DOHH2 (cell line): ENCODE measurements at regions not wholly inside any gene's neighbourhood (a gene's known extent, or its start where the extent isn't known, plus 50 kb on each side); places are given as distances from the start of the nearest gene placed in this dataset.

ENCODE experiments used
- H3F3A ChIP-seq: fragments of 200-600 bp; sonication (generic), shearing (Covaris generic); 2 replicates; pipeline ENCODE4 v1.6.0; 2016; ENCODE audit warnings: antibody characterized with exemption, mild to moderate bottlenecking; ENCODE audit not compliant: control insufficient read depth, insufficient read depth
- H3K27ac ChIP-seq: fragments of 200-600 bp; sonication (generic); 2 replicates; pipeline ENCODE4 v1.5.1; 2014; ENCODE audit warnings: low read depth, mild to moderate bottlenecking, low read length, moderate library complexity
- H3K27me3 ChIP-seq: fragments of 200-600 bp; sonication (generic); 2 replicates; pipeline ENCODE4 v1.6.1; 2014; ENCODE audit warnings: mild to moderate bottlenecking, low read length, mixed read lengths; ENCODE audit not compliant: control insufficient read depth
- H3K36me3 ChIP-seq: fragments of 200-600 bp; sonication (generic); 2 replicates; pipeline ENCODE4 v1.6.1; 2014; ENCODE audit warnings: mild to moderate bottlenecking, low read length, moderate library complexity, mixed read lengths; ENCODE audit not compliant: control insufficient read depth
- H3K4me1 ChIP-seq: fragments of 200-600 bp; sonication (generic); 2 replicates; pipeline ENCODE4 v1.6.1; 2014; ENCODE audit warnings: mild to moderate bottlenecking, low read length, mixed read lengths; ENCODE audit not compliant: control insufficient read depth
- H3K4me2 ChIP-seq: fragments of 200-600 bp; sonication (generic); 2 replicates; pipeline ENCODE4 v1.6.0; 2014; ENCODE audit warnings: mild to moderate bottlenecking, low read length, moderate library complexity
- H3K4me3 ChIP-seq: fragments of 200-600 bp; sonication (generic); 2 replicates; pipeline ENCODE4 v1.5.1; 2014; ENCODE audit warnings: mild to moderate bottlenecking, low read length, mixed read lengths
- H3K79me2 ChIP-seq: fragments of 200-600 bp; sonication (generic); 2 replicates; pipeline ENCODE4 v1.6.1; 2014; ENCODE audit warnings: mild to moderate bottlenecking, low read length, mixed read lengths; ENCODE audit not compliant: control insufficient read depth
- H3K9me2 ChIP-seq: fragments of 200-600 bp; sonication (generic); replicated peaks from 2 replicates; pipeline ENCODE4 v1.6.1; 2014; ENCODE audit warnings: mild to moderate bottlenecking, low read length, mixed read lengths; ENCODE audit not compliant: control insufficient read depth
- H3K9me3 ChIP-seq: fragments of 200-600 bp; sonication (generic); 2 replicates; pipeline ENCODE4 v1.6.1; 2014; ENCODE audit warnings: antibody characterized with exemption, low read length, mixed read lengths; ENCODE audit not compliant: control insufficient read depth, insufficient read depth
- H4K20me1 ChIP-seq: fragments of 200-600 bp; sonication (generic); 2 replicates; pipeline ENCODE4 v1.6.0; 2014; ENCODE audit warnings: low read depth, mild to moderate bottlenecking, antibody characterized with exemption, low read length, moderate library complexity; ENCODE audit not compliant: control insufficient read depth, insufficient read depth
- CTCF ChIP-seq: fragments of 200-600 bp; sonication (generic); IDR thresholded peaks from one replicate; pipeline ENCODE4 v1.5.1; 2014; ENCODE audit warnings: antibody characterized with exemption, mild to moderate bottlenecking, low read depth, low read length; ENCODE audit not compliant: poor library complexity, severe bottlenecking
- EZH2phosphoT487 ChIP-seq: fragments of 200-600 bp; sonication (generic); IDR thresholded peaks from 2 replicates; pipeline ENCODE4 v1.6.1; 2017; ENCODE audit warnings: borderline replicate concordance, mild to moderate bottlenecking, antibody characterized with exemption, low read length, moderate library complexity, mixed read lengths

- no peaks in the 10 kb centered on the region for H4K20me1 ChIP-seq
- no peak overlapping the region for H3K4me3 ChIP-seq
- no peaks in the 10 kb centered on the region for H3K9me2 ChIP-seq
- H3K9me3 ChIP-seq, result no peaks in the 10 kb centered on the region
- H3K4me1 ChIP-seq, result no peaks in the 10 kb centered on the region
- no peaks in the 10 kb centered on the region for H3K36me3 ChIP-seq
- H3K4me2 ChIP-seq, result no peak overlapping the region
- no peaks in the 10 kb centered on the region for H3K79me2 ChIP-seq
- no peak for TF ChIP-seq CTCF
- no peak for TF ChIP-seq EZH2phosphoT487
- no peak overlapping the region for H3K27ac ChIP-seq
- no peaks in the 10 kb centered on the region for H3K27me3 ChIP-seq
- no peaks in the 10 kb centered on the region for H3F3A ChIP-seq
These were observed 487.1 kb upstream of the LRRTM4 start for GRCh38 chr2:78009289-78009688.

GRCh38 chr2:78011251-78011650 lies 489.1 kb upstream of the LRRTM4 start:
- no peaks in the 10 kb centered on the region for H4K20me1 ChIP-seq
- TF ChIP-seq EZH2phosphoT487 (no peak), CTCF (no peak)
- H3K36me3 ChIP-seq, result no peaks in the 10 kb centered on the region

GRCh38 chr2:78020491-78020890 lies 498.3 kb upstream of the LRRTM4 start:
- Histone ChIP-seq H3K4me2 (no peak overlapping the region), H3K36me3 (no peaks in the 10 kb centered on the region), H3K9me3 (no peaks in the 10 kb centered on the region; the same call in 1 of the 2 replicates), H3K27ac (no peak overlapping the region), H3K4me3 (no peak overlapping the region), H3K9me2 (no peaks in the 10 kb centered on the region), H3F3A (no peaks in the 10 kb centered on the region), H4K20me1 (no peaks in the 10 kb centered on the region), H3K27me3 (no peaks in the 10 kb centered on the region), H3K79me2 (no peaks in the 10 kb centered on the region), H3K4me1 (no peaks in the 10 kb centered on the region)
- TF ChIP-seq CTCF, result no peak

More at GRCh38 chr2:78011251-78011650, 489.1 kb upstream of the LRRTM4 start:
- no peak overlapping the region for H3K4me3 ChIP-seq
- no peaks in the 10 kb centered on the region for H3K4me1 ChIP-seq
- no peaks in the 10 kb centered on the region for H3K27me3 ChIP-seq
- H3K4me2 ChIP-seq, result no peak overlapping the region
- no peaks in the 10 kb centered on the region for H3K79me2 ChIP-seq
- no peaks in the 10 kb centered on the region for H3K9me3 ChIP-seq
- H3K9me2 ChIP-seq, result no peaks in the 10 kb centered on the region
- no peaks in the 10 kb centered on the region for H3F3A ChIP-seq
- H3K27ac ChIP-seq, result no peak overlapping the region

- no peaks in the 10 kb centered on the region for H3K36me3 ChIP-seq
- TF ChIP-seq CTCF (no peak), EZH2phosphoT487 (no peak)
- H3K9me2 ChIP-seq, result no peaks in the 10 kb centered on the region
- no peak overlapping the region for H3K27ac ChIP-seq
- H3K4me2 ChIP-seq, result no peak overlapping the region
- H3K4me1 ChIP-seq, result no peaks in the 10 kb centered on the region
- H3K27me3 ChIP-seq, result no peaks in the 10 kb centered on the region
- H3K9me3 ChIP-seq, result no peaks in the 10 kb centered on the region; the same call in 1 of the 2 replicates
- H4K20me1 ChIP-seq, result no peaks in the 10 kb centered on the region
- H3F3A ChIP-seq, result no peaks in the 10 kb centered on the region
- no peak overlapping the region for H3K4me3 ChIP-seq
- no peaks in the 10 kb centered on the region for H3K79me2 ChIP-seq
These were observed 501.2 kb upstream of the LRRTM4 start for GRCh38 chr2:78023356-78023755.
